Osteoblast (primary cell): ENCODE measurements at regions not wholly inside any gene's neighbourhood (a gene's known extent, or its start where the extent isn't known, plus 50 kb on each side); places are given as distances from the start of the nearest gene placed in this dataset.

Source experiments
- DNase-seq: peaks from one replicate; pipeline ENCODE4 v3.0.0; 2011; ENCODE audit warnings: low spot score, mixed read lengths; ENCODE audit not compliant: insufficient read length; ENCODE audit errors: missing footprints
- H2AFZ ChIP-seq: 2 replicates; pipeline ENCODE4 v1.6.0; 2011; ENCODE audit warnings: mild to moderate bottlenecking, low read length
- H3K27ac ChIP-seq: 2 replicates; pipeline ENCODE4 v1.5.1; 2011; ENCODE audit warnings: mild to moderate bottlenecking, low read depth, low read length, moderate library complexity
- H3K27me3 ChIP-seq: 2 replicates; pipeline ENCODE4 v1.6.0; 2012; ENCODE audit warnings: mild to moderate bottlenecking, control low read depth, inconsistent platforms, low read length, moderate library complexity; ENCODE audit not compliant: insufficient read depth
- H3K36me3 ChIP-seq: 2 replicates; pipeline ENCODE4 v1.5.1; 2011; ENCODE audit warnings: mild to moderate bottlenecking, low read length, control low read depth, moderate library complexity; ENCODE audit not compliant: insufficient read depth
- H3K4me1 ChIP-seq: 2 replicates; pipeline ENCODE4 v1.5.1; 2011; ENCODE audit warnings: mild to moderate bottlenecking, low read length, control low read depth, moderate library complexity; ENCODE audit not compliant: insufficient read depth
- H3K4me2 ChIP-seq: 2 replicates; pipeline ENCODE4 v1.6.0; 2011; ENCODE audit warnings: mild to moderate bottlenecking, low read length; ENCODE audit not compliant: insufficient read depth
- H3K4me3 ChIP-seq: fragments of 200-600 bp; sonication (generic); 3 replicates; pipeline ENCODE4 v1.5.1; 2012; ENCODE audit warnings: mild to moderate bottlenecking, low read length, inconsistent platforms; ENCODE audit not compliant: insufficient read depth
- H3K79me2 ChIP-seq: 2 replicates; pipeline ENCODE4 v1.6.0; 2012; ENCODE audit warnings: mild to moderate bottlenecking, low read length, control low read depth, inconsistent platforms; ENCODE audit not compliant: insufficient read depth
- H3K9me3 ChIP-seq: 2 replicates; pipeline ENCODE4 v1.5.1; 2011; ENCODE audit warnings: low read depth, low read length, control low read depth
- H4K20me1 ChIP-seq: 2 replicates; pipeline ENCODE4 v1.6.0; 2012; ENCODE audit warnings: mild to moderate bottlenecking, low read length, control low read depth; ENCODE audit not compliant: insufficient read depth
- CTCF ChIP-seq: IDR thresholded peaks from 2 replicates; pipeline ENCODE4 v1.5.1; 2011; ENCODE audit warnings: mild to moderate bottlenecking, low read depth, low read length, moderate library complexity; ENCODE audit errors: extremely low read depth

- Histone ChIP-seq H3K4me2 (no peak overlapping the region), H2AFZ (no peak overlapping the region), H3K4me3 (no peak overlapping the region), H3K79me2 (no peaks in the 10 kb centered on the region), H3K9me3 (no peaks in the 10 kb centered on the region), H3K27me3 (no peaks in the 10 kb centered on the region), H3K36me3 (no peaks in the 10 kb centered on the region), H3K27ac (no peak overlapping the region), H3K4me1 (no peaks in the 10 kb centered on the region), H4K20me1 (no peaks in the 10 kb centered on the region)
- no peak for TF ChIP-seq CTCF
- DNase-seq = no peak
Measured at GRCh38 chr4:8796096-8796495, 75.5 kb downstream of the HMX1 start.

GRCh38 chr4:8795140-8795539 lies 76.5 kb downstream of the HMX1 start:
- no peak overlapping the region for H2AFZ ChIP-seq
- DNase-seq = no peak
- H3K36me3 ChIP-seq = no peaks in the 10 kb centered on the region
- TF ChIP-seq CTCF = no peak
- no peak overlapping the region for H3K27ac ChIP-seq
- H3K4me1 ChIP-seq = no peaks in the 10 kb centered on the region
- H3K9me3 ChIP-seq = no peaks in the 10 kb centered on the region
- no peak overlapping the region for H3K4me3 ChIP-seq
- H4K20me1 ChIP-seq = no peaks in the 10 kb centered on the region
- H3K4me2 ChIP-seq = no peak overlapping the region
- no peaks in the 10 kb centered on the region for H3K27me3 ChIP-seq
- no peaks in the 10 kb centered on the region for H3K79me2 ChIP-seq

GRCh38 chr4:8794491-8794890 lies 77.1 kb downstream of the HMX1 start:
- Histone ChIP-seq H3K4me2 (no peak overlapping the region), H3K36me3 (no peaks in the 10 kb centered on the region), H3K4me1 (no peaks in the 10 kb centered on the region), H3K9me3 (no peaks in the 10 kb centered on the region), H4K20me1 (no peaks in the 10 kb centered on the region), H3K27me3 (no peaks in the 10 kb centered on the region), H3K79me2 (no peaks in the 10 kb centered on the region), H3K4me3 (no peak overlapping the region), H2AFZ (no peak overlapping the region), H3K27ac (no peak overlapping the region)
- DNase-seq = no peak
- no peak for TF ChIP-seq CTCF

GRCh38 chr4:8793571-8794160 lies 78.0 kb downstream of the HMX1 start:
- no peak for TF ChIP-seq CTCF
- DNase-seq = no peak

More at GRCh38 chr4:8793571-8794160, 78.0 kb downstream of the HMX1 start:
- Histone ChIP-seq H2AFZ (no peak overlapping the region), H3K9me3 (no peaks in the 10 kb centered on the region), H4K20me1 (no peaks in the 10 kb centered on the region), H3K79me2 (no peaks in the 10 kb centered on the region), H3K27me3 (no peaks in the 10 kb centered on the region), H3K36me3 (no peaks in the 10 kb centered on the region), H3K4me1 (no peaks in the 10 kb centered on the region), H3K4me2 (no peak overlapping the region), H3K27ac (no peak overlapping the region), H3K4me3 (no peak overlapping the region)
